GM12891 (cell line): ENCODE measurements at regions not wholly inside any gene's neighbourhood (a gene's known extent, or its start where the extent isn't known, plus 50 kb on each side); places are given as distances from the start of the nearest gene placed in this dataset.

Source experiments
- DNase-seq: peaks from one replicate; pipeline ENCODE4 v3.0.0; 2011; ENCODE audit warnings: low spot score; ENCODE audit not compliant: insufficient read length
- FAIRE-seq: peaks from 2 replicates; lab custom pipeline; 2011; peaks lifted over from hg19 to GRCh38; lab: Jason Lieb, UNC
- PAX5 ChIP-seq: IDR thresholded peaks from 2 replicates; pipeline ENCODE4 v1.6.1; 2011; ENCODE audit warnings: low read length, moderate library complexity, mild to moderate bottlenecking; ENCODE audit not compliant: insufficient read depth, severe bottlenecking
- POLR2A ChIP-seq: IDR thresholded peaks from 2 replicates; pipeline ENCODE4 v1.6.1; 2011; ENCODE audit warnings: low read depth, low read length, control low read depth
- POLR2AphosphoS5 ChIP-seq: IDR thresholded peaks from 2 replicates; pipeline ENCODE4 v1.6.1; 2011; ENCODE audit warnings: low read depth, low read length, control low read depth
- POU2F2 ChIP-seq: IDR thresholded peaks from 2 replicates; pipeline ENCODE4 v1.6.1; 2011; ENCODE audit warnings: low read depth, mild to moderate bottlenecking, control low read depth, low read length, moderate library complexity
- SPI1 ChIP-seq: IDR thresholded peaks from 2 replicates; pipeline ENCODE4 v1.6.1; 2011; ENCODE audit warnings: low read depth, low read length, control low read depth
- TAF1 ChIP-seq: IDR thresholded peaks from 2 replicates; pipeline ENCODE4 v1.6.1; 2011; ENCODE audit warnings: low read depth, low read length, control low read depth

DNA sequence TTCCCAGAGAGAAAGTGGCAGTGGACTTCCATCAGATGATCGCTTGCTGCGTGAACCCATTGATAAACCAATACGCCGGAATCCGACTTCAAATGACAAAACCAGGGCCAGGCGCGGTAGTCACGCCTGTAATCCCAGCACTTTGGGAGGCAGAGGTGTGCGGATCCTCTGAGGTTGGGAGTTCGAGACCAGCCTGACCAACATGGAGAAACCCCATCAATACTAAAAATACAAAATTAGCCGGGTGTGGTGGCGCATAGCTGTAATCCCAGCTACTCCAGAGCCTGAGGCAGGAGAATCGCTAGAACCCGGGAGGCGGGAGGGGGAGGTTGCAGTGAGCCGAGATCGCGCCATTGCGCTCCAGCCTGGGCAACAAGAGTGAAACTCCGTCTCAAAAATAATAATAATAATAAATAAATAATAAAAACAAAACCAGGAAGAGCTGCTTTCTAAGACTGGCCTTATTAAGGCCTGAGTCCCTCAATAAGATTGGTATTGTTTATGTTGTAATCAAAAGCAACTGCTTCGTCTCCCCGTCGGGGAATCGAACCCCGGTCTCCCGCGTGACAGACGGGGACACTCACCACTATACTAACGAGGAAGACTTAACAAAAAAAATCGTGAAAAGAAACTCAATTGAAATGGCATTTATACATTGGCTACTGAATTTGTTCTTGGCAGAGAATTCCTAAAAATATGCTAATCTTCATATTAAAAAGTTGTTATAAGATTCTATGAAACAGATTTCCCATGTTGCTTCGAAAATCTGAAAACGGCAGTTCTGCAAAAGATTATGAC lies 110.2 kb upstream of the ZNF184 start:
- no peak for DNase-seq
- TF ChIP-seq POU2F2 (no peak), TAF1 (no peak), PAX5 (no peak), SPI1 (no peak), POLR2AphosphoS5 (no peak), POLR2A (no peak)
- FAIRE-seq, result peak; percentile 16

DNA sequence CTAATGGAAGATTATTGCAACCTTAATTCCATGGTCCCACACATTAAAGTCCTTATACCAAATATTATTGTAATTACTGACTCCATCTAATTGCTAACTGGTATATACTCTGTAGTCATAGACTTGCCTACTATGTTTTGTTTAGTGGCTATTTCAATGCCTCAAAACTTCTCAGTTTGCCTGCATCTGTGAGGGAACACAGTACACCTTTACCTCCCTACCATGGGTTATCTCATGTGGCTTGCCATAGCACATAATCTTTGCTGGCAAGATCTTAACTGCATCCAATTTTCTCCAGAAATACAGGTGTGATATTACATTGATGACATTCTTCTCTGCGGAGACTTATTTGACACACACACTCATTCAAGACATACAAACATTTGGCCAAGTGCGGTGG lies 107.1 kb upstream of the ZNF184 start:
- TF ChIP-seq POLR2A (no peak), POU2F2 (no peak), TAF1 (no peak), POLR2AphosphoS5 (no peak), SPI1 (no peak), PAX5 (no peak)
- FAIRE-seq (no peak), DNase-seq (no peak)

DNA sequence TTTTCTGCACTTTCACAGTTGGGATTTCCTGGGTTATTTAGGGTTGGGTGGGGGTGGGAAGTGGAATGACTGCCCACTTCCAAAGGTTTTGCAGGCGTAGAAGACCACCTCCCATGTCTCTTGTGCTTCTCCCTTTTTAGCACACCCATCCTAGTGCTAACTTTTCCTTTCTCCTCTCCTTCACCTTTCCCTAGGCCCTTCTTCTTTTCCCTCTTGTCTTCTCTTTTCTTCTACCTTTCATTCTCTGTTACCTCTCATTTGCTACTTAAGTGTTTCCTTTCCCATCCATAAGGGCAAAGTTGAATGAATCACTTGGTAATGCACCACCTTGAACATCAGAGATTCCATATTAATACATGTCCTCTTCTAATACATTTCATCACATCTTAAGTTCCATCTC lies 105.0 kb upstream of the ZNF184 start:
- DNase-seq, result no peak
- no peak for FAIRE-seq
- TF ChIP-seq SPI1 (no peak), POLR2AphosphoS5 (no peak), TAF1 (no peak)

DNA sequence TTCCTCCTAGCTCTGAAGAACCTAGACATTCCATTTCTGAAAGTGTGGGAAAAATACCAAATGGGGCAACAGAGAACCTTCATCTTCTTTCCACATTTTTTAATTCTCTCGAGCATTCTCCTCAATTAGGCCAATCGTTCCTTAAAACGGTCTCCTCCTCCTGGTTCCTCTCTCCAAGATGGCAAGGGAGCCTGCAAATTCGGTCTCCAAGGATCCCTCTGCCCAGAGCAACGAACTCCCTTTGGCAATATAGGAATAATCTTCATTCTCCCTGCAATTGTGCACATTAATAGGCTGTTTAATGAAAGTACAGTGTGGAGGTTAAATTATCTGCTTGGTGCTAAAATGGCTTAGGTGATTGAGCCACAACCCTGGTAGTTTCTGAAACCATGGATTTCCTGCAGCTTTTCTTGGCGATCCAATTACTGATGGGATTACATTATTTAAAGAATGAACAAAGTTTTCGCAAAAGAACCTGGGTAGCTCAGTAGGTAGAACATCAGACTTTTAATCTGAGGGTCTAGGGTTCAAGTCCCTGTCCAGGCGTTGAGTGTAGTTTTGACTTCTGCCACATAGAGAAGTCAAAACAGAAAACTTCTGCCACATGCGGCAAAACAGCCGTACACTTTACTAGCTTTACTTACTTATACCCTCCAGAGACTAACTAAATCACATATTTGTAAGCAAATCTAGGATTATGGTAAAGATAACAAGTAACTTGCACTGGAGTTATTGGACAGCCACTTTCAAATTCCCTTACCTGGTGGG lies 102.9 kb upstream of the ZNF184 start:
- no peak for TF ChIP-seq POU2F2
- no peak for TF ChIP-seq POLR2AphosphoS5
- TF ChIP-seq TAF1, result no peak
- no peak for TF ChIP-seq POLR2A
- no peak for TF ChIP-seq PAX5
- TF ChIP-seq SPI1, result no peak
- DNase-seq (no peak), FAIRE-seq (no peak)

DNA sequence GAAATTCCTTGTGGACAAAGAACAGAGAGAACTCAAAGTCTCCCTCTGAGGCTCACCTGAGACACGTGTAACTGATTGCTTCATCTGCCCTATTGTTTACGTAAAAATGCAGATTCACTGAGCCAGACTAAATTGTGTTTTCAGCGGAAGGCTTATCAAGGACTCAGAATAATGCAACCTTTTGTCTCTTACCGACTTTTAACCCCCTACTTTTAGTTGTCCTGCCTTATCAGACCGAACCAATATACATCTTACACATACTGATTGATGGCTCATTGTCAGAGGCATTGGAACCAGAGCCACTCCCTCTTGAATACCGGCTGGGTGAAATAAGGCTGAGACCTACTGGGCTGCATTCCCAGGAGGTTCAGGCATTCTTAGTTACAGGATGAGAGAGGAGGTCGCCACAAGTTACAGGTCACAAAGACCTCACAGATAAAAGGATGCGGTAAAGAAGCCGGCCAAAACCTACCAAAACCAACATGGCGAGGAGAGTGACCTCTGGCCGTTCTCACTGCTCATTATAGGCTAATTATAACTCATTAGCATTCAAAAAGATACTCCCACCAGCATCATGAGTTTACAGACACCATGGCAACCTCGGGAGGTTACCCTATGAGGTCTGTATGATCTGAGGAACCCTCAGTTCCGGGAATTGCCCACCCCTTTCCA lies 95.5 kb upstream of the ZNF184 start:
- no peak for TF ChIP-seq PAX5
- TF ChIP-seq SPI1, result no peak
- FAIRE-seq (no peak), DNase-seq (no peak)

DNA sequence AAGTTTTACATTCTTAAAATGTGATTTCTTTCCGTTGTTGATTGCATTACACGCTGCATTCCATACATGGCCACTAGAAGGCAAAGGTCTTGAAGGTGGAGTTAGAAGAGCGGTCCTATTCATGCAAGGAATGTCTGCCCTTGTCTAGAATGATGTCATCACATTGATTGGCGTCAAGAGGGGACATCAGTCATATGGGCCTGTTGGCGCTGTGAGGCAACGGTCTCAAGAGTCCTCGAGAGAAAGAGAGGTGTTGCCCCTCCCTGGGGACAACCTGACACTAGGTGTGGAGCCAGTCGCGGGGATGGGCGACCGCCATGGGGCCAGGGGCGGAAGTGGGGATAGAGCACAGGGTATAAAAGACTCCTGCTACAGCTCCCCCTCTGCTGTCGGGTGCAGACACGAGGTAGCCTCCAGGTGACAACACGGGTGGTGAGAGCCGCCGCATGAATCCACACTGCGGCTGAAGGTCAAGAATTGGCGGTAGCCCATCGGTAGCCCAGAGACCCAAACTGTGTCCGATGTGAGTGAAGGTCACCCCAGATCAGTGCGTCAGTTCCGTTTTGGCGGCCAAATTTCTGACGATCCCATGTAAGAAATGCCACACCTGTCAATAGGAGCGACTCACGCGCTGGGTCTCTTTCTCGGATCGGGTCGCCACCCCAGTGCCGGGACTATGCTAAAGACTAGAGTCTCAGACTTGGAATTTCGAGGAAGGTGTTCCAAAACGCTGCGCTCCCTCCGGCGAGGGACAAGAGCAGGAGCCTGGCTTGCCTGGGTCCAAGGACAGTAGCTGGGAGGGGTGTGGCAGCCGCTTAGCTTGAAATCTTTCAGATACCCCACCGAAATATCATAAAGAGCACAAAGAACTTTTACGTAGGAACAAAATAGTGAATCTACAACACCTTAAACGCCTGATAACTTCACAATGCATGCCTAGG lies 93.2 kb upstream of the ZNF184 start:
- DNase-seq (no peak), FAIRE-seq (no peak)
- TF ChIP-seq POU2F2 (no peak), TAF1 (no peak), POLR2AphosphoS5 (no peak)

DNA sequence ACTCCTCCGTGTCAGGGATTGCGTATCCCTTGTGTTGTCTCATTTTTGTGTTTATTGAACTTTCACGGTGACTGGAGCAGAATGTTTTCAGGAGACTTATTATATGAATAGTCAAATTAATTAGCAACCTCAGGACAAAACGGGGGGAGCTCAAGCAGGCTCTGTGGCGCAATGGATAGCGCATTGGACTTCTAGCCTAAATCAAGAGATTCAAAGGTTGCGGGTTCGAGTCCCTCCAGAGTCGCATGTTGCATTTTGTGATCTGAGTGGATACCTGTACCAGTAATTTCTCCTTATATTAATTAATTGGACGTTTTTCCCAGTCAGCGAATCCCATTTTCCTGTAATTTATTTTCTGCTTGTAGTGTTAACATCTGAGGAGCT lies 89.1 kb upstream of the ZNF184 start:
- DNase-seq (no peak), FAIRE-seq (no peak)
- TF ChIP-seq TAF1, result no peak
- TF ChIP-seq SPI1, result no peak
- no peak for TF ChIP-seq POLR2A
- TF ChIP-seq POLR2AphosphoS5, result no peak
- no peak for TF ChIP-seq PAX5
- TF ChIP-seq POU2F2, result no peak

DNA sequence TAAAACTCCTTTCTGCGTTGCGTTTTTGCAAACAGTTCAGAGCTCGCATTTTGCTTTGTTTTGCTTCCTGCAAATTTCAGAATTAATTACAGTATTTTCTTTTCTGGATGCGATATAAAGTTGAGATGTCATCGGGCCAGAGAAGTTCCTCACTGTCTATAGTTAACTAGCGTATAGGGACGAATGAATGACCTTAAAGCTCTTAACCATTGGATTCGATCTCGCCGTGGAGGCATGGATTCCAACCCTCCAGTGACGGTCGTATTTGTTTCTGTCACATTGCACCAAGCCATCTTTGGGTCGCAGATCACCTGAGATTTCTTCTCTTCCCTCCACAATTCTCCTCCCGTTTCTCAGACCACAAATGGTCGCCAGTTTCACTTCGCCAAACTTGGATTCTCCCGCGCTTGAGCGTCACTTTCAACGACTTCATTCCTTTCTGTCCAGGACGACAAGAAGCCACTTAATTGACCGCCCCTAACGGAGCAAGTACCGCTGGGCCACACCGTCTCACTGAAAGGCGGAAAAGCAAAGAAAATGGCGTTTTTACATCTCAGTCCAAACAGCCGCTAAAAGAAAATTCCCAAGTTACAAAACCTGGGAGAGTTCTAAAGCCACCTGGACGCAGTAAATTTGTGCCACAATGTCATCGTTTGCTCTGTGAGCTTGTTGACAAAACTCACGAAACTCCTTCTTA lies 85.3 kb upstream of the ZNF184 start:
- DNase-seq (no peak), FAIRE-seq (no peak)
- no peak for TF ChIP-seq SPI1
- no peak for TF ChIP-seq TAF1
